ENCODE measurements at regions not wholly inside any gene's neighbourhood (a gene's known extent, or its start where the extent isn't known, plus 50 kb on each side); places are given as distances from the start of the nearest gene placed in this dataset.
"Not testable (repeated sequence)": the region's sequence is repeated elsewhere in the genome, so short reads cannot be mapped to it uniquely, and the experiment has no call there.

GRCh38 chr15:31433091-31433490, 106.5 kb downstream of the KLF13 start:
- H3K27ac ChIP-seq (ENCODE audit: low read depth, low read length, severe bottlenecking), result no peak overlapping the region
- H3K4me3 ChIP-seq (ENCODE audit: extremely low read depth, insufficient read depth, low read length, poor library complexity, severe bottlenecking), result no peak overlapping the region
- no peaks in the 10 kb centered on the region for H3K36me3 ChIP-seq (ENCODE audit: control insufficient read depth, insufficient read depth, low read length)
- peaks cover 17% of the 10 kb centered on the region for H3K4me1 ChIP-seq (ENCODE audit: control insufficient read depth, insufficient read depth, low read length, poor library complexity, severe bottlenecking)
- no peaks in the 10 kb centered on the region for H3K9me3 ChIP-seq (ENCODE audit: control insufficient read depth, low read length)
- WGBS, 2 experiments (ENCODE audit: insufficient coverage in 2 of 2), result 80 to 86% methylated on average over 3 to 4 of the region's 4 CpGs

- H3K36me3 ChIP-seq (ENCODE audit: control insufficient read depth, insufficient read depth, low read length), result no peaks in the 10 kb centered on the region
- H3K4me1 ChIP-seq (ENCODE audit: control insufficient read depth, insufficient read depth, low read length, poor library complexity, severe bottlenecking), result peaks cover 17% of the 10 kb centered on the region
- no peak overlapping the region for H3K27ac ChIP-seq (ENCODE audit: low read depth, low read length, severe bottlenecking)
- WGBS, 2 experiments (ENCODE audit: insufficient coverage in 2 of 2), result 89 to 97% methylated on average over 5 to 6 of the region's 6 CpGs
- H3K9me3 ChIP-seq (ENCODE audit: control insufficient read depth, low read length), result no peaks in the 10 kb centered on the region
- H3K4me3 ChIP-seq (ENCODE audit: extremely low read depth, insufficient read depth, low read length, poor library complexity, severe bottlenecking), result no peak overlapping the region
Measured at GRCh38 chr15:31433574-31433973, 106.9 kb downstream of the KLF13 start.

- H3K9me3 ChIP-seq (ENCODE audit: control insufficient read depth, low read length), result no peaks in the 10 kb centered on the region
- WGBS, 2 experiments (ENCODE audit: insufficient coverage in 2 of 2), result 86 to 100% methylated on average over 2 to 3 of the region's 3 CpGs
- H3K27ac ChIP-seq (ENCODE audit: low read depth, low read length, severe bottlenecking), result no peak overlapping the region
- H3K4me3 ChIP-seq (ENCODE audit: extremely low read depth, insufficient read depth, low read length, poor library complexity, severe bottlenecking), result no peak overlapping the region
- no peaks in the 10 kb centered on the region for H3K36me3 ChIP-seq (ENCODE audit: control insufficient read depth, insufficient read depth, low read length)
- peaks cover 17% of the 10 kb centered on the region for H3K4me1 ChIP-seq (ENCODE audit: control insufficient read depth, insufficient read depth, low read length, poor library complexity, severe bottlenecking)
Measured at GRCh38 chr15:31434275-31434587, 107.6 kb downstream of the KLF13 start.

GRCh38 chr15:31434588-31435260, 108.1 kb downstream of the KLF13 start:
- Histone ChIP-seq H3K27ac (ENCODE audit: low read depth, low read length, severe bottlenecking) (peak overlapping the region; percentile 6), H3K36me3 (ENCODE audit: control insufficient read depth, insufficient read depth, low read length) (no peaks in the 10 kb centered on the region), H3K9me3 (ENCODE audit: control insufficient read depth, low read length) (no peaks in the 10 kb centered on the region), H3K4me1 (ENCODE audit: control insufficient read depth, insufficient read depth, low read length, poor library complexity, severe bottlenecking) (peaks cover 17% of the 10 kb centered on the region), H3K4me3 (ENCODE audit: extremely low read depth, insufficient read depth, low read length, poor library complexity, severe bottlenecking) (no peak overlapping the region)
- WGBS, 2 experiments (ENCODE audit: insufficient coverage in 2 of 2), result 77 to 83% methylated on average over 16 to 18 of the region's 21 CpGs

- WGBS, 2 experiments (ENCODE audit: insufficient coverage in 2 of 2), result 17 to 24% methylated on average over 9 to 13 of the region's 15 CpGs
- no peaks in the 10 kb centered on the region for H3K36me3 ChIP-seq (ENCODE audit: control insufficient read depth, insufficient read depth, low read length)
- H3K4me3 ChIP-seq (ENCODE audit: extremely low read depth, insufficient read depth, low read length, poor library complexity, severe bottlenecking), result no peak overlapping the region
- H3K4me1 ChIP-seq (ENCODE audit: control insufficient read depth, insufficient read depth, low read length, poor library complexity, severe bottlenecking), result peaks cover 17% of the 10 kb centered on the region
- H3K9me3 ChIP-seq (ENCODE audit: control insufficient read depth, low read length), result no peaks in the 10 kb centered on the region
- peak overlapping the region; percentile 6 for H3K27ac ChIP-seq (ENCODE audit: low read depth, low read length, severe bottlenecking)
Measured at GRCh38 chr15:31435261-31435911, 108.8 kb downstream of the KLF13 start.

GRCh38 chr15:31435912-31436628, 109.4 kb downstream of the KLF13 start:
- H3K27ac ChIP-seq (ENCODE audit: low read depth, low read length, severe bottlenecking), result no peak overlapping the region
- H3K36me3 ChIP-seq (ENCODE audit: control insufficient read depth, insufficient read depth, low read length), result no peaks in the 10 kb centered on the region
- no peak overlapping the region for H3K4me3 ChIP-seq (ENCODE audit: extremely low read depth, insufficient read depth, low read length, poor library complexity, severe bottlenecking)
- 82 to 87% methylated on average over 8 to 11 of the region's 14 CpGs for WGBS, 2 experiments (ENCODE audit: insufficient coverage in 2 of 2)
- H3K9me3 ChIP-seq (ENCODE audit: control insufficient read depth, low read length), result no peaks in the 10 kb centered on the region
- H3K4me1 ChIP-seq (ENCODE audit: control insufficient read depth, insufficient read depth, low read length, poor library complexity, severe bottlenecking), result peaks cover 17% of the 10 kb centered on the region

GRCh38 chr15:31437686-31438085, 111.1 kb downstream of the KLF13 start:
- 81 to 87% methylated on average over 5 to 6 of the region's 6 CpGs for WGBS, 2 experiments (ENCODE audit: insufficient coverage in 2 of 2)
- Histone ChIP-seq H3K27ac (ENCODE audit: low read depth, low read length, severe bottlenecking) (no peak overlapping the region), H3K4me1 (ENCODE audit: control insufficient read depth, insufficient read depth, low read length, poor library complexity, severe bottlenecking) (peaks cover 28% of the 10 kb centered on the region)

GRCh38 chr15:31438601-31439265, 112.1 kb downstream of the KLF13 start:
- peaks cover 34% of the 10 kb centered on the region for H3K4me1 ChIP-seq (ENCODE audit: control insufficient read depth, insufficient read depth, low read length, poor library complexity, severe bottlenecking)
- 88 to 92% methylated on average over 7 to 9 of the region's 10 CpGs for WGBS, 2 experiments (ENCODE audit: insufficient coverage in 2 of 2)

More at GRCh38 chr15:31437686-31438085, 111.1 kb downstream of the KLF13 start:
- no peaks in the 10 kb centered on the region for H3K9me3 ChIP-seq (ENCODE audit: control insufficient read depth, low read length)
- no peak overlapping the region for H3K4me3 ChIP-seq (ENCODE audit: extremely low read depth, insufficient read depth, low read length, poor library complexity, severe bottlenecking)
- H3K36me3 ChIP-seq (ENCODE audit: control insufficient read depth, insufficient read depth, low read length), result no peaks in the 10 kb centered on the region

GRCh38 chr15:31439328-31439727, 112.7 kb downstream of the KLF13 start:
- Histone ChIP-seq H3K4me3 (ENCODE audit: extremely low read depth, insufficient read depth, low read length, poor library complexity, severe bottlenecking) (no peak overlapping the region), H3K27ac (ENCODE audit: low read depth, low read length, severe bottlenecking) (no peak overlapping the region), H3K9me3 (ENCODE audit: control insufficient read depth, low read length) (no peaks in the 10 kb centered on the region), H3K4me1 (ENCODE audit: control insufficient read depth, insufficient read depth, low read length, poor library complexity, severe bottlenecking) (peaks cover 37% of the 10 kb centered on the region), H3K36me3 (ENCODE audit: control insufficient read depth, insufficient read depth, low read length) (no peaks in the 10 kb centered on the region)
- 75 to 78% methylated on average over 4 to 8 of the region's 10 CpGs for WGBS, 2 experiments (ENCODE audit: insufficient coverage in 2 of 2)

More at GRCh38 chr15:31438601-31439265, 112.1 kb downstream of the KLF13 start:
- Histone ChIP-seq H3K36me3 (ENCODE audit: control insufficient read depth, insufficient read depth, low read length) (no peaks in the 10 kb centered on the region), H3K27ac (ENCODE audit: low read depth, low read length, severe bottlenecking) (no peak overlapping the region), H3K4me3 (ENCODE audit: extremely low read depth, insufficient read depth, low read length, poor library complexity, severe bottlenecking) (no peak overlapping the region), H3K9me3 (ENCODE audit: control insufficient read depth, low read length) (no peaks in the 10 kb centered on the region)

- WGBS, 2 experiments (ENCODE audit: insufficient coverage in 2 of 2), result 93 to 94% methylated on average over 8 to 18 of the region's 20 CpGs
- H3K36me3 ChIP-seq (ENCODE audit: control insufficient read depth, insufficient read depth, low read length); H3K9me3 ChIP-seq (ENCODE audit: control insufficient read depth, low read length); H3K27ac ChIP-seq (ENCODE audit: low read depth, low read length, severe bottlenecking): not testable (repeated sequence)
- peak overlapping the region; percentile 18 for H3K4me3 ChIP-seq (ENCODE audit: extremely low read depth, insufficient read depth, low read length, poor library complexity, severe bottlenecking)
- peaks cover 28% of the 10 kb centered on the region for H3K4me1 ChIP-seq (ENCODE audit: control insufficient read depth, insufficient read depth, low read length, poor library complexity, severe bottlenecking)
Measured at GRCh38 chr15:31440216-31440615, 113.6 kb downstream of the KLF13 start.

Measured in mesodermal cell (in vitro differentiated cells).